Retinal pigment epithelial cell (primary cell): ENCODE measurements at regions not wholly inside any gene's neighbourhood (a gene's known extent, or its start where the extent isn't known, plus 50 kb on each side); places are given as distances from the start of the nearest gene placed in this dataset.

Experiments used
- DNase-seq: peaks from one replicate; pipeline ENCODE4 v3.0.0-alpha.2; 2010; ENCODE audit warnings: low read depth
- H3K4me3 ChIP-seq: 2 replicates; pipeline ENCODE4 v1.5.1; 2011; ENCODE audit warnings: mild to moderate bottlenecking, low read length, control low read depth, moderate library complexity
- CTCF ChIP-seq: conservative IDR thresholded peaks from 2 replicates; pipeline ENCODE4 v1.5.1; 2011; ENCODE audit warnings: low read depth, low read length, control low read depth, inconsistent platforms

- no peak for DNase-seq
- TF ChIP-seq CTCF = no peak
- no peak overlapping the region for H3K4me3 ChIP-seq
Measured at GRCh38 chr12:19038209-19038608, 91.3 kb upstream of the PLEKHA5 start.

- no peak for TF ChIP-seq CTCF
- no peak for DNase-seq
- H3K4me3 ChIP-seq = no peak overlapping the region
Measured at GRCh38 chr12:19039515-19039914, 90.0 kb upstream of the PLEKHA5 start.

- DNase-seq = no peak
- no peak for TF ChIP-seq CTCF
- H3K4me3 ChIP-seq = no peak overlapping the region
Measured at GRCh38 chr12:19042221-19042620, 87.3 kb upstream of the PLEKHA5 start.

- no peak for TF ChIP-seq CTCF
- no peak for DNase-seq
- no peak overlapping the region for H3K4me3 ChIP-seq
Measured at GRCh38 chr12:19044430-19044829, 85.1 kb upstream of the PLEKHA5 start.

DNA sequence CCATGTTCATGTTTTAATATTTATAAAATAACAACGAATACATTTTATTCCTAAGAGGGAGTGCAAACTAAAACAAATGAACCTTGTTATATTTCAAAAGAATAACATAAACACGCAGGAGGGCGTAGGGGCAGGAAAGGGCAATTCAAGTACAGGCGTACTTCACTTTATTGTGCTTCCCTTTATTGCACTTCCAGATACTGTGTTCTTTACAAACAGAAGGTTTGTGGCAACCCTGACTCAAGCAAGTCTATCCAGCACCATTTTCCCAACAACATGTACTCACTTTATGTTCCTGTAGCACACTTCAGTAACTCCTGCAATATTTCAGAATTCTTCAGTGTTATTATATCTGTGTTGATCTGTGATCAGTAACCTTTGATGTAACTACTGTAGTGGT lies 84.6 kb upstream of the PLEKHA5 start:
- DNase-seq = no peak
- no peak for TF ChIP-seq CTCF
- no peak overlapping the region for H3K4me3 ChIP-seq

DNA sequence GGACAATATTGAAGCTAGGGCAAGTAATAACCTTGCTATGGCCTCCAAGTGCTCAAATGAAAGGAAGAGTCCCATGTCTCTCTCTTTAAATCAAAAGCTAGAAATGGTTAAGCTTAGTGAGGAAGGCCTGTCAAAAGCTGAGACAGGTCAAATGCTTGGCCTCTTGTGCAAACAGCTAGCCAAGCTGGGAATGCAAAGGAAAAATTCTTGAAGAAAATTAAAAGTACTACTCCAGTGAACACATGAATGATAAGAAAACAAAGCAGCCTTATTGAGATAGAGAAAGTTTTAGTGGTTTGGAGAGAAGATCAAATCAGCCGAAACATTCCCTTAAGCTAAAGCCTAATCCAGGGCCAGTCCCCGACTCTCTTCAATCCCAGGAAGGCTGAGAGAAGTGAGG lies 84.1 kb upstream of the PLEKHA5 start:
- no peak for TF ChIP-seq CTCF
- peak; percentile 28 for DNase-seq
- H3K4me3 ChIP-seq = no peak overlapping the region

DNA sequence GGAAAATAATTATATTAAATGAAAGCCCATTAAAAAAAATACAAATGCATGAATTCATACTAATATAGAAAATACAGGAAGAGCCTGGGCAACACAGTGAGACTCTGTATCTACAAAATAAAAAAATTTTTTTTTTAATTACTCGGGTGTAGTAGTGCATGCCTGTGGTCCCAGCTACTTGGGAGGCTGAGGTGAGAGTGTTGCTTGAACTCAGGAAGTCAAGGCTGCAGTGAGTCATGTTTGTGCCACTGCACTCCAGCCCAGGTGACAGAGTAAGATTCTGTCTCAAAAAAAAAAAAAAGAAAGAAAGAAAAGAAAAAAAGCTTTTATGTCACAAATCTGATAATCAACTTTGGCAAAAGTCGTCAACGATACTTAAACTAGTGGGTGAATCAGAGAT lies 80.6 kb upstream of the PLEKHA5 start:
- no peak overlapping the region for H3K4me3 ChIP-seq
- TF ChIP-seq CTCF = no peak
- no peak for DNase-seq
